ENCODE measurements at regions not wholly inside any gene's neighbourhood (a gene's known extent, or its start where the extent isn't known, plus 50 kb on each side); places are given as distances from the start of the nearest gene placed in this dataset.

DNA sequence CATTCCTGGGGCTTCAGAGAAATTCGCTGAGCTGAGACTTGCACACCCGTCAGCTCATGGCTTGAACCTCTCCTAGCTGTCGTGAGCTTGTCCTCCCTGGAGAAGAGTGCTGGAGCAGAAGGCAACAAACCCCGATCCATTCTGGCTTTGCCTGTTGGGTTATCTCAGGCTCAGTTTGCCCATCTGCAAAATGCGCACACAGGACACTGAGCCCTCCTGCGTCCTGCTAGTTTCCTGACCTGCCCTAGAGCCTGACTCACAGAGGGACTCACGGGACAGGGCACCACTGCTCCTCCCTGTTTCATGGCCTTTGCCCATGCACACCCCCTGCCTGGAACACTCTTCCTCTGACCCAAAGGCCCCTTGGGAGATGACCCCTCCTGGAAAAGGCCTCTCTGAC lies 365.0 kb downstream of the MN1 start:
- H3K9me2 ChIP-seq (ENCODE audit: low read depth, low read length): no peaks in the 10 kb centered on the region
- no peak for TF ChIP-seq EZH2 (IDR thresholded peaks at IDR 0.05; ENCODE audit: borderline replicate concordance, low read length)
- TF ChIP-seq, protein P1, sequence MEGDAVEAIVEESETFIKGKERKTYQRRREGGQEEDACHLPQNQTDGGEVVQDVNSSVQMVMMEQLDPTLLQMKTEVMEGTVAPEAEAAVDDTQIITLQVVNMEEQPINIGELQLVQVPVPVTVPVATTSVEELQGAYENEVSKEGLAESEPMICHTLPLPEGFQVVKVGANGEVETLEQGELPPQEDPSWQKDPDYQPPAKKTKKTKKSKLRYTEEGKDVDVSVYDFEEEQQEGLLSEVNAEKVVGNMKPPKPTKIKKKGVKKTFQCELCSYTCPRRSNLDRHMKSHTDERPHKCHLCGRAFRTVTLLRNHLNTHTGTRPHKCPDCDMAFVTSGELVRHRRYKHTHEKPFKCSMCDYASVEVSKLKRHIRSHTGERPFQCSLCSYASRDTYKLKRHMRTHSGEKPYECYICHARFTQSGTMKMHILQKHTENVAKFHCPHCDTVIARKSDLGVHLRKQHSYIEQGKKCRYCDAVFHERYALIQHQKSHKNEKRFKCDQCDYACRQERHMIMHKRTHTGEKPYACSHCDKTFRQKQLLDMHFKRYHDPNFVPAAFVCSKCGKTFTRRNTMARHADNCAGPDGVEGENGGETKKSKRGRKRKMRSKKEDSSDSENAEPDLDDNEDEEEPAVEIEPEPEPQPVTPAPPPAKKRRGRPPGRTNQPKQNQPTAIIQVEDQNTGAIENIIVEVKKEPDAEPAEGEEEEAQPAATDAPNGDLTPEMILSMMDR (IDR thresholded peaks at IDR 0.05; ENCODE audit: low read length): no peak
- H3F3A ChIP-seq (ENCODE audit: insufficient read depth, low read length): no peaks in the 10 kb centered on the region
- H3K36me3 ChIP-seq (ENCODE audit: insufficient read depth, low read length): no peaks in the 10 kb centered on the region
- no peaks in the 10 kb centered on the region for H3K4me1 ChIP-seq (ENCODE audit: insufficient read depth, low read length, severe bottlenecking)
- no peak overlapping the region for H3K9ac ChIP-seq (ENCODE audit: low read length)
- H3K4me2 ChIP-seq (ENCODE audit: low read length): no peak overlapping the region
- no peaks in the 10 kb centered on the region for H3K79me2 ChIP-seq (ENCODE audit: insufficient read depth, low read length)
- H4K20me1 ChIP-seq (ENCODE audit: insufficient read depth, low read length): no peaks in the 10 kb centered on the region
- H3K4me3 ChIP-seq (ENCODE audit: low read depth, low read length, poor library complexity, severe bottlenecking): no peak overlapping the region
- H3K27me3 ChIP-seq (ENCODE audit: insufficient read depth, low read length): 0 out of 2 replicates have a peak, but pooled peaks cover 3% of the 10 kb centered on the region
- H3K27ac ChIP-seq (ENCODE audit: low read depth, low read length, poor library complexity, severe bottlenecking): no peak overlapping the region
- H2AFZ ChIP-seq (ENCODE audit: low read length): no peak overlapping the region
- no peaks in the 10 kb centered on the region for H3K9me3 ChIP-seq (ENCODE audit: low read length)

DNA sequence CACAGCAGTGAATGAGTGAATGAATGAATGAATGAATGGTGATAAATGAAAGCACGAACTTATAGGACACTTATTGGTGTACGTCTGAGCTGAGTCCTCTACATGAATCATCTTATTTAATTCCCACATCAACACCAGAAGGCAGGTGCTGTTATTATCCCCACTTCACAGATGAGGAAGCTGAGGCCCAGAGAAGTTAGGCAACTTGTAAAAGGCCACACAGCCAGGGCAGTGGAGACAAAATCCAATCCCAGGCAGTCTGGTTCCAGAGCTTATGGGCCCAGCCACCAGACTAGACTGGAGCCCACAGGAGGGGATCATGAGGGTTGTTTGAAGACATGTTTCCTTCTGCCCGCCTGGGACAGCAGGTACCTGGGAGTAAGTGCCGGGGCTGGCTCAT lies 364.0 kb downstream of the MN1 start:
- H2AFZ ChIP-seq (ENCODE audit: low read length): no peak overlapping the region
- H3K4me1 ChIP-seq (ENCODE audit: insufficient read depth, low read length, severe bottlenecking): no peaks in the 10 kb centered on the region
- H3K9me2 ChIP-seq (ENCODE audit: low read depth, low read length): no peaks in the 10 kb centered on the region
- no peaks in the 10 kb centered on the region for H4K20me1 ChIP-seq (ENCODE audit: insufficient read depth, low read length)
- H3K27ac ChIP-seq (ENCODE audit: low read depth, low read length, poor library complexity, severe bottlenecking): no peak overlapping the region
- H3K4me2 ChIP-seq (ENCODE audit: low read length): no peak overlapping the region
- H3K4me3 ChIP-seq (ENCODE audit: low read depth, low read length, poor library complexity, severe bottlenecking): no peak overlapping the region
- no peaks in the 10 kb centered on the region for H3K9me3 ChIP-seq (ENCODE audit: low read length)
- H3K27me3 ChIP-seq (ENCODE audit: insufficient read depth, low read length): 0 out of 2 replicates have a peak, but pooled peaks cover 3% of the 10 kb centered on the region
- no peak overlapping the region for H3K9ac ChIP-seq (ENCODE audit: low read length)
- no peaks in the 10 kb centered on the region for H3K79me2 ChIP-seq (ENCODE audit: insufficient read depth, low read length)
- TF ChIP-seq, protein P1 (IDR thresholded peaks at IDR 0.05; ENCODE audit: low read length): no peak
- TF ChIP-seq EZH2 (IDR thresholded peaks at IDR 0.05; ENCODE audit: borderline replicate concordance, low read length): no peak
- H3F3A ChIP-seq (ENCODE audit: insufficient read depth, low read length): no peaks in the 10 kb centered on the region
- no peaks in the 10 kb centered on the region for H3K36me3 ChIP-seq (ENCODE audit: insufficient read depth, low read length)

DNA sequence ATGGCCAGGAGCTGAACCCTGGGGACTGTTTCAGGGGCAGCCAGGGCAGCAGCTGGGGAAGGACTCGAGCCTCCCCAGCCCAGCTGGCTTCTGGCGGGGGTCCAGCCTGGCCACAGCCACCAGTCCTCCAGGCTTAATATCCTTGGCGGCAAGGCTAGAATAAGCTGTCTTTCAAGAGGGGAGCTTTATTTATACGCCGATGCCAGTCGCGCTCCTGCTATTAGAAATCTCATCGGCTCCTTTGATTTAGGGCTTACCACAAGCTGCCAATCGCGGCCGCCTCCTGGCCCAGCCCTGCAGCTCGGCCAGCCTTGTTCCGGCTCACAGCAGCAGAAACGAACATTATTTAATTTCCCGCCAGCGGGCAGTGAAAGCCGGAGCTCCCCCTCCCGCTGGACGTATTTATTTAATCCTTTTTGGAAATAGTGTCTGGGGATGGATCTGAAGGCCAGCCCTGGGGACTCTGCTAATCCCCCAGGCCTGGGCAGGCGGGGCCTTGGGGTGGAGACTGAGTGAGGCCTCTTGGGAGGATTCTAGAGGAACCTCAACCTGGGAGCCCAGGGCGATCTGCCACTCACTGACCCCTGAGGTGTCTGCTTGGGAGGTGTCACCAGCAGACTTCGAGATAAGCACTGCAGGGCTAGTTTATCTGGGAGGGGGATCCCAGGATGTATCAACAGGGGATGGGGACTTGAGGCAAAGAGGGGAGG lies 363.1 kb downstream of the MN1 start:
- no peaks in the 10 kb centered on the region for H3K36me3 ChIP-seq (ENCODE audit: insufficient read depth, low read length)
- TF ChIP-seq EZH2 (IDR thresholded peaks at IDR 0.05; ENCODE audit: borderline replicate concordance, low read length): no peak
- TF ChIP-seq, protein P1 (IDR thresholded peaks at IDR 0.05; ENCODE audit: low read length): no peak
- no peaks in the 10 kb centered on the region for H3F3A ChIP-seq (ENCODE audit: insufficient read depth, low read length)
- no peak overlapping the region for H3K4me3 ChIP-seq (ENCODE audit: low read depth, low read length, poor library complexity, severe bottlenecking)
- H3K9me2 ChIP-seq (ENCODE audit: low read depth, low read length): no peaks in the 10 kb centered on the region
- H3K27ac ChIP-seq (ENCODE audit: low read depth, low read length, poor library complexity, severe bottlenecking): no peak overlapping the region
- H2AFZ ChIP-seq (ENCODE audit: low read length): no peak overlapping the region
- H3K27me3 ChIP-seq (ENCODE audit: insufficient read depth, low read length): 0 out of 2 replicates have a peak, but pooled peaks cover 3% of the 10 kb centered on the region
- H3K9ac ChIP-seq (ENCODE audit: low read length): no peak overlapping the region
- H3K79me2 ChIP-seq (ENCODE audit: insufficient read depth, low read length): no peaks in the 10 kb centered on the region
- no peaks in the 10 kb centered on the region for H4K20me1 ChIP-seq (ENCODE audit: insufficient read depth, low read length)
- no peaks in the 10 kb centered on the region for H3K4me1 ChIP-seq (ENCODE audit: insufficient read depth, low read length, severe bottlenecking)
- H3K4me2 ChIP-seq (ENCODE audit: low read length): no peak overlapping the region
- H3K9me3 ChIP-seq (ENCODE audit: low read length): no peaks in the 10 kb centered on the region

Measured in OCI-LY1 (cell line).